ENCODE measurements at regions not wholly inside any gene's neighbourhood (a gene's known extent, or its start where the extent isn't known, plus 50 kb on each side); places are given as distances from the start of the nearest gene placed in this dataset.

DNA sequence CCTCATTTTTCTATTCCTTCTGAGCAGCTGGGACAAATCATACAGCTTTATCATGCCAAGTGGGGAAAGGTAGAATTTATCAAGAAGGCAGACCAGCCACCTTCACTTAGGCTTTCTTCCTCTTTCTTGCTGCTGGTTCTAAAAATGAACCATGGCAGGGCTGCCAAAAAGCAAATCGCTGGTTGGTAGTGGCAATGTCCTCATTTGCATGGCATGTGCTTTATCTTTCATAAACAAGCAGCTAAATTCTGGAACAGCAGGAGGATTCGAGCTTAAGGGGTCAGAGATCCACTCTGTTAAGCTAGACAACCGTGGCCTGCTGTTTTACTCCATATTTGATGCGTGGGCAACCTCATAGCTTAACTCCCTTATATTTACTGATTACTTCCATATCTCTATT lies 91.3 kb downstream of the RPE65 start:
- Histone ChIP-seq H3K4me2 (ENCODE audit: low read depth, low read length, poor library complexity, severe bottlenecking) (no peak overlapping the region), H3F3A (ENCODE audit: low read depth) (no peaks in the 10 kb centered on the region), H3K9me2 (replicated peaks; ENCODE audit: low read depth, low read length) (no peaks in the 10 kb centered on the region), H3K9ac (ENCODE audit: low read depth, low read length, poor library complexity, severe bottlenecking) (no peak overlapping the region), H2AFZ (ENCODE audit: low read length) (no peak overlapping the region), H3K79me2 (ENCODE audit: insufficient read depth, low read length) (no peaks in the 10 kb centered on the region), H3K36me3 (ENCODE audit: insufficient read depth, low read length) (no peaks in the 10 kb centered on the region), H3K27me3 (ENCODE audit: insufficient read depth, low read length, poor library complexity, severe bottlenecking) (no peaks in the 10 kb centered on the region), H3K4me3 (ENCODE audit: low read length, poor library complexity, severe bottlenecking) (no peak overlapping the region), H4K20me1 (ENCODE audit: insufficient read depth, low read length, poor library complexity, severe bottlenecking) (no peaks in the 10 kb centered on the region), H3K4me1 (ENCODE audit: insufficient read depth, low read length, poor library complexity, severe bottlenecking) (no peaks in the 10 kb centered on the region), H3K9me3 (ENCODE audit: insufficient read depth, low read depth, low read length) (no peaks in the 10 kb centered on the region)
- TF ChIP-seq CTCF (conservative IDR thresholded peaks at IDR 0.05; ENCODE audit: low read length) (no peak), EZH2phosphoT487 (IDR thresholded peaks at IDR 0.05; ENCODE audit: borderline replicate concordance) (no peak)

GRCh38 chr1:68355614-68356013 lies 94.1 kb downstream of the RPE65 start:
- H3K9me2 ChIP-seq (replicated peaks; ENCODE audit: low read depth, low read length), result no peaks in the 10 kb centered on the region
- H3K27me3 ChIP-seq (ENCODE audit: insufficient read depth, low read length, poor library complexity, severe bottlenecking), result no peaks in the 10 kb centered on the region
- H3F3A ChIP-seq (ENCODE audit: low read depth), result no peaks in the 10 kb centered on the region
- TF ChIP-seq CTCF (conservative IDR thresholded peaks at IDR 0.05; ENCODE audit: low read length) (no peak), EZH2phosphoT487 (IDR thresholded peaks at IDR 0.05; ENCODE audit: borderline replicate concordance) (no peak)
- H3K79me2 ChIP-seq (ENCODE audit: insufficient read depth, low read length), result no peaks in the 10 kb centered on the region
- no peak overlapping the region for H3K4me3 ChIP-seq (ENCODE audit: low read length, poor library complexity, severe bottlenecking)
- H3K36me3 ChIP-seq (ENCODE audit: insufficient read depth, low read length), result no peaks in the 10 kb centered on the region
- no peak overlapping the region for H3K9ac ChIP-seq (ENCODE audit: low read depth, low read length, poor library complexity, severe bottlenecking)
- H3K9me3 ChIP-seq (ENCODE audit: insufficient read depth, low read depth, low read length), result no peaks in the 10 kb centered on the region
- H2AFZ ChIP-seq (ENCODE audit: low read length), result no peak overlapping the region
- H4K20me1 ChIP-seq (ENCODE audit: insufficient read depth, low read length, poor library complexity, severe bottlenecking), result no peaks in the 10 kb centered on the region
- H3K4me2 ChIP-seq (ENCODE audit: low read depth, low read length, poor library complexity, severe bottlenecking), result no peak overlapping the region
- H3K4me1 ChIP-seq (ENCODE audit: insufficient read depth, low read length, poor library complexity, severe bottlenecking), result no peaks in the 10 kb centered on the region

- H3K79me2 ChIP-seq (ENCODE audit: insufficient read depth, low read length), result no peaks in the 10 kb centered on the region
- H3K9me2 ChIP-seq (replicated peaks; ENCODE audit: low read depth, low read length), result no peaks in the 10 kb centered on the region
- H3K9me3 ChIP-seq (ENCODE audit: insufficient read depth, low read depth, low read length), result no peaks in the 10 kb centered on the region
- no peak overlapping the region for H3K4me2 ChIP-seq (ENCODE audit: low read depth, low read length, poor library complexity, severe bottlenecking)
- no peaks in the 10 kb centered on the region for H3F3A ChIP-seq (ENCODE audit: low read depth)
- TF ChIP-seq CTCF (conservative IDR thresholded peaks at IDR 0.05; ENCODE audit: low read length) (no peak), EZH2phosphoT487 (IDR thresholded peaks at IDR 0.05; ENCODE audit: borderline replicate concordance) (no peak)
- H3K9ac ChIP-seq (ENCODE audit: low read depth, low read length, poor library complexity, severe bottlenecking), result no peak overlapping the region
- H3K36me3 ChIP-seq (ENCODE audit: insufficient read depth, low read length), result no peaks in the 10 kb centered on the region
- no peaks in the 10 kb centered on the region for H3K27me3 ChIP-seq (ENCODE audit: insufficient read depth, low read length, poor library complexity, severe bottlenecking)
- H3K4me3 ChIP-seq (ENCODE audit: low read length, poor library complexity, severe bottlenecking), result no peak overlapping the region
- no peak overlapping the region for H2AFZ ChIP-seq (ENCODE audit: low read length)
- H4K20me1 ChIP-seq (ENCODE audit: insufficient read depth, low read length, poor library complexity, severe bottlenecking), result no peaks in the 10 kb centered on the region
- no peaks in the 10 kb centered on the region for H3K4me1 ChIP-seq (ENCODE audit: insufficient read depth, low read length, poor library complexity, severe bottlenecking)
These were observed 97.6 kb downstream of the RPE65 start for GRCh38 chr1:68352202-68352601.
